Panc1 (cell line): ENCODE measurements at regions not wholly inside any gene's neighbourhood (a gene's known extent, or its start where the extent isn't known, plus 50 kb on each side); places are given as distances from the start of the nearest gene placed in this dataset.

Experiments
- ATAC-seq: fragments of 200-7000 bp; cut with Tn5 transposase; 2 replicates; pipeline ENCODE4 v1.9.1; 2020; ENCODE audit warnings: mild to moderate bottlenecking, moderate library complexity
- BruUV-seq: library from RNA; stranded (reverse); fragments of 400-500 nt; replicated peaks from 2 replicates; lab custom pipeline; 2021; lab: Mats Ljungman, UMichigan
- CTCF ChIA-PET: fragments of 300-600 bp; sonication (Branson Sonifier 250); formaldehyde crosslinking; loops from one replicate; lab custom pipeline; 2022; ENCODE audit warnings: antibody characterized with exemption; lab: Charles Lee
- POLR2A ChIA-PET: fragments of 300-600 bp; sonication (Branson Sonifier 250); formaldehyde crosslinking; loops from one replicate; lab custom pipeline; 2022; ENCODE audit warnings: antibody characterized with exemption; lab: Charles Lee
- DNase-seq: peaks from one replicate; pipeline ENCODE4 v3.0.0-alpha.2; 2010; ENCODE audit warnings: low read depth, low spot score
- H3K27ac ChIP-seq: 2 replicates; pipeline ENCODE4 v1.5.1; 2011; ENCODE audit warnings: mild to moderate bottlenecking, low read length, inconsistent platforms
- H3K27me3 ChIP-seq: fragments of 200-500 bp; sonication (Bioruptor generic); 2 replicates; pipeline ENCODE4 v1.6.0; 2014; ENCODE audit warnings: low read length, inconsistent platforms; ENCODE audit not compliant: control insufficient read depth, insufficient read depth
- H3K36me3 ChIP-seq: fragments of 200-500 bp; sonication (Bioruptor generic); 2 replicates; pipeline ENCODE4 v1.5.1; 2014; ENCODE audit warnings: inconsistent platforms, mild to moderate bottlenecking, low read length, moderate library complexity; ENCODE audit not compliant: control insufficient read depth, insufficient read depth
- H3K4me1 ChIP-seq: 2 replicates; pipeline ENCODE4 v1.5.1; 2011; ENCODE audit warnings: inconsistent platforms, mild to moderate bottlenecking, low read length, moderate library complexity; ENCODE audit not compliant: control insufficient read depth, insufficient read depth
- H3K4me3 ChIP-seq, 2 experiments: 2 replicates each; pipeline ENCODE4 v1.5.1; 2011 to 2012; ENCODE audit warnings: low read depth in 2 of 2, low read length in 2 of 2, mild to moderate bottlenecking in 2 of 2, inconsistent platforms in 1 of 2, moderate library complexity in 1 of 2
- H3K9me3 ChIP-seq: fragments of 200-500 bp; sonication (Bioruptor generic); 2 replicates; pipeline ENCODE4 v1.5.1; 2014; ENCODE audit warnings: low read depth, mild to moderate bottlenecking, inconsistent platforms, low read length, moderate library complexity; ENCODE audit not compliant: control insufficient read depth, insufficient read depth
- CTCF ChIP-seq: fragments of 450-650 bp; IDR thresholded peaks from 2 replicates; pipeline ENCODE4 v1.5.1; 2017; ENCODE audit warnings: mild to moderate bottlenecking
- POLR2AphosphoS5 ChIP-seq: IDR thresholded peaks from 2 replicates; pipeline ENCODE4 v1.6.1; 2012; ENCODE audit warnings: mild to moderate bottlenecking, low read depth, low read length, moderate library complexity
- REST ChIP-seq, 2 experiments: IDR thresholded peaks; 2 replicates each; pipeline ENCODE4 v1.6.1; 2011 to 2012; ENCODE audit warnings: low read depth in 2 of 2, control low read depth in 1 of 2, low read length in 1 of 2, mild to moderate bottlenecking in 1 of 2, moderate library complexity in 1 of 2; ENCODE audit not compliant: insufficient read depth in 1 of 2
- SIN3A ChIP-seq: IDR thresholded peaks from 2 replicates; pipeline ENCODE4 v1.6.1; 2012; ENCODE audit warnings: low read depth, mild to moderate bottlenecking, low read length, moderate library complexity, borderline replicate concordance; ENCODE audit not compliant: insufficient read depth
- TCF7L2 ChIP-seq: IDR thresholded peaks from 2 replicates; pipeline ENCODE4 v1.6.1; 2011; ENCODE audit warnings: mild to moderate bottlenecking, low read depth, low read length, inconsistent platforms
- in situ Hi-C: cut with HindIII; loops from 2 replicates; pipeline ENCODE4 v1.10.0; 2016; ENCODE audit warnings: low sequenced_read_pairs, low pct_unique_long_range_greater_than_20kb
- intact Hi-C: fragments of 100-400 bp; cut with micrococcal nuclease; formaldehyde crosslinking; loops from one replicate; pipeline ENCODE4 v1.10.0; 2022; ENCODE audit not compliant: unreplicated experiment

DNA sequence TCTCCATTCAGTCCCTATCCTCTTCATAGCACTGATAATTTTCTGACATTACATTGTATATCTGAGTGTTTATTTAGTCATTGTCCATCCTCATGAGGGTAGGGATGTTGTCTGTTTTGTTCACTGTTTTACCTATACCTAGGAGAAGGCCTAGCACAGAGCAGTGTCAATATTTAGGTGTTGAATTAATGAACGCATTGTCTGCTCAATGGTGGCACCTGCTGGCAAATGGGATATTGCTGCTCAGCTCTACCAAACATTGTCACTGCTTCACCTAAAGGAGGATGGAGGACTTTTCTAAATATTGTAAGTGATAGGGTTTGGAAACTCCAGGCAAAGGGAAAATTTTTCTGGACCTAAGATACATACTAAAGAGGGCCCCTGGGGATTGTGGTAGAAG lies 243.9 kb downstream of the RRAGC start:
- DNase-seq: no peak
- no TSS peak for BruUV-seq
- H3K36me3 ChIP-seq: no peaks in the 10 kb centered on the region
- H3K9me3 ChIP-seq: no peaks in the 10 kb centered on the region
- TF ChIP-seq POLR2AphosphoS5: no peak
- peak; percentile 52 for TF ChIP-seq CTCF
- ChIA-PET CTCF (no interaction called here), POLR2A (no interaction called here)
- no peaks in the 10 kb centered on the region for H3K4me1 ChIP-seq
- no peak overlapping the region for H3K4me3 ChIP-seq
- ATAC-seq: no peak
- intact Hi-C loops (no loop called here), in situ Hi-C loops (no loop called here)
- H3K27me3 ChIP-seq: peaks cover 7% of the 10 kb centered on the region
- H3K27ac ChIP-seq: no peak overlapping the region

GRCh38 chr1:38614861-38615260 lies 244.7 kb downstream of the RRAGC start:
- Histone ChIP-seq H3K27ac (no peak overlapping the region), H3K36me3 (no peaks in the 10 kb centered on the region), H3K9me3 (no peaks in the 10 kb centered on the region), H3K4me3 (no peak overlapping the region), H3K4me1 (no peaks in the 10 kb centered on the region), H3K27me3 (peaks cover 7% of the 10 kb centered on the region)
- no peak for DNase-seq
- ATAC-seq: no peak
- BruUV-seq: no TSS peak
- ChIA-PET CTCF (no interaction called here), POLR2A (no interaction called here)
- in situ Hi-C loops: no loop called here
- intact Hi-C loops: no loop called here
- TF ChIP-seq REST (IDR thresholded peaks at IDR 0.05; ENCODE audit: insufficient read depth in 1 of 2, low read depth in 2 of 2, low read length in 1 of 2) (no peak), CTCF (no peak), POLR2AphosphoS5 (no peak), SIN3A (no peak), TCF7L2 (no peak)
